Endodermal cell (in vitro differentiated cells): ENCODE measurements at regions not wholly inside any gene's neighbourhood (a gene's known extent, or its start where the extent isn't known, plus 50 kb on each side); places are given as distances from the start of the nearest gene placed in this dataset.
"Not testable (repeated sequence)": the region's sequence is repeated elsewhere in the genome, so short reads cannot be mapped to it uniquely, and the experiment has no call there.

Experiments
- DNase-seq: peaks from one replicate; pipeline ENCODE4 v3.0.0-alpha.2; 2017
- H3K27ac ChIP-seq: 2 replicates; pipeline ENCODE4 v1.5.1; 2013; ENCODE audit warnings: mild to moderate bottlenecking, low read depth, low read length, moderate library complexity
- H3K27me3 ChIP-seq: 2 replicates; pipeline ENCODE4 v1.6.1; 2013; ENCODE audit warnings: mild to moderate bottlenecking, low read length, moderate library complexity; ENCODE audit not compliant: insufficient read depth, control insufficient read depth, poor library complexity, severe bottlenecking
- H3K36me3 ChIP-seq: 2 replicates; pipeline ENCODE4 v1.7.0; 2013; ENCODE audit warnings: mild to moderate bottlenecking, low read length, moderate library complexity; ENCODE audit not compliant: control insufficient read depth, insufficient read depth
- H3K4me1 ChIP-seq: one replicate; pipeline ENCODE4 v1.7.0; 2013; ENCODE audit warnings: low read length; ENCODE audit not compliant: control insufficient read depth, insufficient read depth
- H3K4me3 ChIP-seq: 2 replicates; pipeline ENCODE4 v1.5.1; 2013; ENCODE audit warnings: mild to moderate bottlenecking, low read length, moderate library complexity
- H3K9ac ChIP-seq: 2 replicates; pipeline ENCODE4 v1.6.1; 2013; ENCODE audit warnings: mild to moderate bottlenecking, low read length, moderate library complexity; ENCODE audit not compliant: poor library complexity, severe bottlenecking; ENCODE audit errors: extremely low read depth
- H3K9me3 ChIP-seq: 2 replicates; pipeline ENCODE4 v1.6.1; 2013; ENCODE audit warnings: mild to moderate bottlenecking, low read length, moderate library complexity; ENCODE audit not compliant: control insufficient read depth
- H3K27ac Mint-ChIP-seq: 2 replicates; pipeline ENCODE4 v1.8.0; 2020; ENCODE audit warnings: mixed read lengths
- H3K27me3 Mint-ChIP-seq: 2 replicates; pipeline ENCODE4 v1.8.0; 2021; ENCODE audit warnings: mild to moderate bottlenecking, mixed read lengths; ENCODE audit not compliant: insufficient read depth
- H3K36me3 Mint-ChIP-seq: 2 replicates; pipeline ENCODE4 v1.8.0; 2020; ENCODE audit warnings: low read depth, mixed read lengths
- H3K4me1 Mint-ChIP-seq: 2 replicates; pipeline ENCODE4 v1.8.0; 2020; ENCODE audit warnings: mixed read lengths
- H3K4me3 Mint-ChIP-seq: 2 replicates; pipeline ENCODE4 v1.8.0; 2020; ENCODE audit warnings: mild to moderate bottlenecking, moderate library complexity, mixed read lengths
- H3K9me3 Mint-ChIP-seq: 2 replicates; pipeline ENCODE4 v1.8.0; 2020; ENCODE audit warnings: mild to moderate bottlenecking, mixed read lengths
- CTCF ChIP-seq: fragments of 200-600 bp; sonication (generic); conservative IDR thresholded peaks from 2 replicates; pipeline ENCODE4 v1.5.0; 2021; ENCODE audit warnings: antibody characterized with exemption, mild to moderate bottlenecking
- WGBS, 2 experiments: methylation state at CpG; one replicate each; pipeline versions ENCODE4 v1.1.5 to v1.1.7; 2013; ENCODE audit warnings: missing lambda C conversion rate in 2 of 2, mixed read lengths in 1 of 2; ENCODE audit not compliant: insufficient coverage in 1 of 2, insufficient read length in 1 of 2; 5-methylcytosine and 5-hydroxymethylcytosine counted together

- H3K4me3 ChIP-seq = no peak overlapping the region
- DNase-seq = no peak
- H3K9me3 Mint-ChIP-seq = no peaks in the 10 kb centered on the region
- WGBS, 2 experiments = 71 to 75% methylated on average over 4 of the region's 4 CpGs
- H3K9me3 ChIP-seq = no peaks in the 10 kb centered on the region
- no peaks in the 10 kb centered on the region for H3K4me1 Mint-ChIP-seq
- TF ChIP-seq CTCF = no peak
- H3K36me3 Mint-ChIP-seq = no peaks in the 10 kb centered on the region
- H3K27ac ChIP-seq = no peak overlapping the region
- no peak overlapping the region for H3K9ac ChIP-seq
- H3K36me3 ChIP-seq = no peaks in the 10 kb centered on the region
- H3K27me3 Mint-ChIP-seq = no peaks in the 10 kb centered on the region
- no peaks in the 10 kb centered on the region for H3K27me3 ChIP-seq
- H3K27ac Mint-ChIP-seq = no peak overlapping the region
- H3K4me3 Mint-ChIP-seq = no peak overlapping the region
- no peaks in the 10 kb centered on the region for H3K4me1 ChIP-seq
Observed at GRCh38 chr13:84777316-84777715, 895.0 kb upstream of the SLITRK1 start.

- H3K27ac Mint-ChIP-seq = no peak overlapping the region
- TF ChIP-seq CTCF = no peak
- H3K4me1 Mint-ChIP-seq = no peaks in the 10 kb centered on the region
- no peaks in the 10 kb centered on the region for H3K9me3 Mint-ChIP-seq
- Histone ChIP-seq H3K4me1 (no peaks in the 10 kb centered on the region), H3K27ac (no peak overlapping the region), H3K4me3 (no peak overlapping the region), H3K27me3 (no peaks in the 10 kb centered on the region), H3K9ac (no peak overlapping the region), H3K36me3 (no peaks in the 10 kb centered on the region), H3K9me3 (no peaks in the 10 kb centered on the region)
- DNase-seq = no peak
- no peak overlapping the region for H3K4me3 Mint-ChIP-seq
- H3K27me3 Mint-ChIP-seq = no peaks in the 10 kb centered on the region
- 85 to 94% methylated on average over 2 of the region's 2 CpGs for WGBS, 2 experiments
- H3K36me3 Mint-ChIP-seq = no peaks in the 10 kb centered on the region
Observed at GRCh38 chr13:84776593-84776992, 894.3 kb upstream of the SLITRK1 start.

GRCh38 chr13:84775920-84776319, 893.6 kb upstream of the SLITRK1 start:
- H3K27ac ChIP-seq, H3K9me3 Mint-ChIP-seq, DNase-seq, H3K4me1 Mint-ChIP-seq, H3K4me3 ChIP-seq, H3K27ac Mint-ChIP-seq, H3K9me3 ChIP-seq, H3K27me3 ChIP-seq, H3K36me3 Mint-ChIP-seq, H3K4me3 Mint-ChIP-seq, H3K4me1 ChIP-seq, H3K36me3 ChIP-seq, H3K27me3 Mint-ChIP-seq, H3K9ac ChIP-seq: not testable (repeated sequence)
- 85 to 93% methylated on average over 3 to 8 of the region's 9 CpGs for WGBS, 2 experiments

GRCh38 chr13:84774111-84774510, 891.8 kb upstream of the SLITRK1 start:
- H3K9me3 ChIP-seq = no peaks in the 10 kb centered on the region
- no peaks in the 10 kb centered on the region for H3K36me3 Mint-ChIP-seq
- H3K4me1 Mint-ChIP-seq = no peaks in the 10 kb centered on the region
- H3K4me3 ChIP-seq = no peak overlapping the region
- TF ChIP-seq CTCF = no peak
- H3K9me3 Mint-ChIP-seq = no peaks in the 10 kb centered on the region
- 79% methylated on average over 2 of the region's 2 CpGs; no CpG with 5 or more reads in 1 of the 2 experiments for WGBS, 2 experiments
- no peak overlapping the region for H3K27ac ChIP-seq
- H3K36me3 ChIP-seq = no peaks in the 10 kb centered on the region
- no peak overlapping the region for H3K9ac ChIP-seq
- H3K27ac Mint-ChIP-seq = no peak overlapping the region
- no peaks in the 10 kb centered on the region for H3K4me1 ChIP-seq
- no peak for DNase-seq
- H3K27me3 Mint-ChIP-seq = no peaks in the 10 kb centered on the region
- no peaks in the 10 kb centered on the region for H3K27me3 ChIP-seq
- H3K4me3 Mint-ChIP-seq = no peak overlapping the region
